ENCODE measurements at regions not wholly inside any gene's neighbourhood (a gene's known extent, or its start where the extent isn't known, plus 50 kb on each side); places are given as distances from the start of the nearest gene placed in this dataset.

DNA sequence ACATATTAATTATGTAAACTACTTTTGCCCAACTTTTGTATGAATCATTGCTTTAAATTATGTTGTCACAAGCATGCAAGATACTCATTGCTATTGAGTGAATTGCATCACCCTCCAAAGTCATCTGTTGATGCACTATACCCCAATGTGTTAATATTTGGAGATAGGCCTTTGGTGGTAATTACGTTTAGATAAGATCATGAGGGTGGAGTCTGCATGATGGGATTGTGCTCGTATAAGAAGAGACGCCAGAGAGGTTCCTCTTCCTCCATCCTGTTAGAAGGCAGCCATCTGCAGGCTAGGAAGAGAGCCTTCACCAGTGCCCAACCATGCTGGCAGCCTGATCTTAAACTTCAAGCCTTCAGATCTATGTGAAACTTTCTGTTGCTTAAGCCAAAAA, 95.3 kb upstream of the MAGI2 start:
- TF ChIP-seq, protein P1, sequence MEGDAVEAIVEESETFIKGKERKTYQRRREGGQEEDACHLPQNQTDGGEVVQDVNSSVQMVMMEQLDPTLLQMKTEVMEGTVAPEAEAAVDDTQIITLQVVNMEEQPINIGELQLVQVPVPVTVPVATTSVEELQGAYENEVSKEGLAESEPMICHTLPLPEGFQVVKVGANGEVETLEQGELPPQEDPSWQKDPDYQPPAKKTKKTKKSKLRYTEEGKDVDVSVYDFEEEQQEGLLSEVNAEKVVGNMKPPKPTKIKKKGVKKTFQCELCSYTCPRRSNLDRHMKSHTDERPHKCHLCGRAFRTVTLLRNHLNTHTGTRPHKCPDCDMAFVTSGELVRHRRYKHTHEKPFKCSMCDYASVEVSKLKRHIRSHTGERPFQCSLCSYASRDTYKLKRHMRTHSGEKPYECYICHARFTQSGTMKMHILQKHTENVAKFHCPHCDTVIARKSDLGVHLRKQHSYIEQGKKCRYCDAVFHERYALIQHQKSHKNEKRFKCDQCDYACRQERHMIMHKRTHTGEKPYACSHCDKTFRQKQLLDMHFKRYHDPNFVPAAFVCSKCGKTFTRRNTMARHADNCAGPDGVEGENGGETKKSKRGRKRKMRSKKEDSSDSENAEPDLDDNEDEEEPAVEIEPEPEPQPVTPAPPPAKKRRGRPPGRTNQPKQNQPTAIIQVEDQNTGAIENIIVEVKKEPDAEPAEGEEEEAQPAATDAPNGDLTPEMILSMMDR (conservative IDR thresholded peaks at IDR 0.05; ENCODE audit: low read length), result no peak
- TF ChIP-seq EZH2phosphoT487 (IDR thresholded peaks at IDR 0.05; ENCODE audit: borderline replicate concordance), result no peak
